Uterus (tissue), 3 donors: ENCODE measurements at regions not wholly inside any gene's neighbourhood (a gene's known extent, or its start where the extent isn't known, plus 50 kb on each side); places are given as distances from the start of the nearest gene placed in this dataset.

Experiments
- DNase-seq, 2 donors: peaks; one replicate each; pipeline ENCODE4 v3.0.0-alpha.2; 2019 to 2020
- H3K27ac ChIP-seq, 2 donors: fragments of 200-600 bp; sonication (generic); 1 replicate in 1 of 2; 2 replicates in 1 of 2; pipeline ENCODE4 v1.5.1; 2016 to 2018
- H3K27me3 ChIP-seq, 2 donors: fragments of 200-600 bp; sonication (generic); one replicate each; pipeline ENCODE4 v1.5.1; 2018 to 2019; ENCODE audit warnings: control low read depth in 1 of 2
- H3K36me3 ChIP-seq, 2 donors: fragments of 200-600 bp; sonication (generic); one replicate each; pipeline ENCODE4 v1.5.1; 2019; ENCODE audit warnings: control low read depth in 1 of 2
- H3K4me1 ChIP-seq, 2 donors: fragments of 200-600 bp; sonication (generic); one replicate each; pipeline ENCODE4 v1.5.1; 2018 to 2019; ENCODE audit warnings: control low read depth in 1 of 2
- H3K4me3 ChIP-seq, 2 donors: fragments of 200-600 bp; sonication (generic); 1 replicate in 1 of 2; 2 replicates in 1 of 2; pipeline ENCODE4 v1.5.1; 2018 to 2019; ENCODE audit warnings: mild to moderate bottlenecking in 1 of 2
- H3K9me3 ChIP-seq, 2 donors: fragments of 200-600 bp; sonication (generic); one replicate each; pipeline ENCODE4 v1.5.1; 2019; ENCODE audit warnings: control low read depth in 1 of 2
- POLR2A ChIP-seq, 2 donors: fragments of 450-650 bp; IDR thresholded peaks; one replicate each; pipeline ENCODE4 v1.6.1; 2016; ENCODE audit warnings: antibody characterized with exemption in 2 of 2, mild to moderate bottlenecking in 1 of 2, moderate library complexity in 1 of 2
- intact Hi-C: fragments of 100-400 bp; cut with DNase I; formaldehyde crosslinking; loops from one replicate; pipeline ENCODE4 v1.15.1; 2023; ENCODE audit warnings: low total_unique reads
- TF ChIP-seq, protein P1 (sequence below), 4 experiments: fragments of 200-600 bp in 2 of 4; fragments of 450-650 bp in 2 of 4; sonication (generic) in 2 of 4; IDR thresholded peaks; one replicate each; pipeline ENCODE4 v1.5.1; 2016 to 2019; ENCODE audit warnings: antibody characterized with exemption in 4 of 4, mild to moderate bottlenecking in 2 of 4, moderate library complexity in 1 of 4
- donor health status: DM: yes; HTN: yes; CAD: no.

DNA sequence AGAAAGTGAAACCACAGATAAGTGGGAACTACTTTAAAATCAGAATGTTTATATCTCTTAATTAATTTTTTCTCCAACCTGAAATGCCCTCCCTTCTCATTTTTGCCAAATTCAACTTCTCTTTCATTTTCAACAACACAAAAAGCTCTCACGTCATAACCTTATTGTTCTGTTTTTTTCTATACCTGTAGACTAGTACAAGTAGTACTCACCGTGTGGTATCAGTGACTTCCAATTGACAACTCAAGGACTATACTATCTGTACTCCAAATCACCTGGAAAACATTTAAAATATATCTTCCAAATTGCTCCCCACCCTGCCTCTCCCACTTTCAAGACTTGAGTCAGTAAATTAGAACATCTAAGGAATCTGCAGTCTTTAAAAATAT is 72.8 kb upstream of the ZNF280D start:
- Histone ChIP-seq H3K4me1 (no peaks in the 10 kb centered on the region), H3K36me3 (no peaks in the 10 kb centered on the region), H3K27ac (peak overlapping the region; percentile 27 to 68), H3K9me3 (no peaks in the 10 kb centered on the region), H3K27me3 (no peaks in the 10 kb centered on the region), H3K4me3 (peak overlapping the region; percentile 13 to 18)
- TF ChIP-seq, protein P1, sequence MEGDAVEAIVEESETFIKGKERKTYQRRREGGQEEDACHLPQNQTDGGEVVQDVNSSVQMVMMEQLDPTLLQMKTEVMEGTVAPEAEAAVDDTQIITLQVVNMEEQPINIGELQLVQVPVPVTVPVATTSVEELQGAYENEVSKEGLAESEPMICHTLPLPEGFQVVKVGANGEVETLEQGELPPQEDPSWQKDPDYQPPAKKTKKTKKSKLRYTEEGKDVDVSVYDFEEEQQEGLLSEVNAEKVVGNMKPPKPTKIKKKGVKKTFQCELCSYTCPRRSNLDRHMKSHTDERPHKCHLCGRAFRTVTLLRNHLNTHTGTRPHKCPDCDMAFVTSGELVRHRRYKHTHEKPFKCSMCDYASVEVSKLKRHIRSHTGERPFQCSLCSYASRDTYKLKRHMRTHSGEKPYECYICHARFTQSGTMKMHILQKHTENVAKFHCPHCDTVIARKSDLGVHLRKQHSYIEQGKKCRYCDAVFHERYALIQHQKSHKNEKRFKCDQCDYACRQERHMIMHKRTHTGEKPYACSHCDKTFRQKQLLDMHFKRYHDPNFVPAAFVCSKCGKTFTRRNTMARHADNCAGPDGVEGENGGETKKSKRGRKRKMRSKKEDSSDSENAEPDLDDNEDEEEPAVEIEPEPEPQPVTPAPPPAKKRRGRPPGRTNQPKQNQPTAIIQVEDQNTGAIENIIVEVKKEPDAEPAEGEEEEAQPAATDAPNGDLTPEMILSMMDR (IDR thresholded peaks at IDR 0.05) = no peak
- no peak for TF ChIP-seq POLR2A (IDR thresholded peaks at IDR 0.05)
- DNase-seq = no peak
- intact Hi-C loops = no loop called here

DNA sequence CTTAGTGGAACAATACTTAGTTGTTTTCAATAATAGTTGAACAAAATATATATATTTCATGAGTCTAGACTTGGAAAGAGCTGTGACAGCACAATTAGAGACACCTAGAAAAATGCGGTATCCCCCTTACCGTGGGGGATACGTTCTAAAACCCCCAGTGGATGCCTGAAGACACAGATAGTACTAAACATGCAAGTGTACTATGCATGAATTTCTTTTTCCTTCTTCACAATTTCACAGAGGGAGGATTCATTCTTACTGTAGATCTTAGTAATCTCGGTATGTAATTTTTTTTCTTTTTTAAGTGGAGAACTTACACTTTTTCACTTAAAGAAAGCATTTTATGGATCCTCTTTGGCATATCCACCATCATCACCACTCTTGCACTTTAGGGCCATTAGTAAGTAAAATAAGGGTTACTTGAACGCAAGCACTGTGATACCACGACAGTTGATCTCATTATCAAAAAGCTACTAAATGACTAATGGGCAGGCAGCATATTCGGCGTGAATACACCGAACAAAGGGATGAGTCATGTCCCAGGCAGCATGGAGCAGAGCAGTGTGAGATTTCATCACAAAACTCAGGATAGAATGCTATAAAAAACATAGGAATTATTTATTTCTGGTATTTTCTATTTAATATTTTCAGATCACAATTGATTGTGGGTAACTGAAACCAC is 72.3 kb upstream of the ZNF280D start:
- H3K4me1 ChIP-seq = no peaks in the 10 kb centered on the region
- no peaks in the 10 kb centered on the region for H3K9me3 ChIP-seq
- no peaks in the 10 kb centered on the region for H3K36me3 ChIP-seq
- intact Hi-C loops = no loop called here
- H3K27me3 ChIP-seq = no peaks in the 10 kb centered on the region
- peak; percentile 27 to 59 for DNase-seq
- H3K4me3 ChIP-seq = peak overlapping the region; percentile 13 to 18
- TF ChIP-seq POLR2A (IDR thresholded peaks at IDR 0.05) = no peak
- TF ChIP-seq, protein P1 (IDR thresholded peaks at IDR 0.05) = no peak
- peak overlapping the region; percentile 27 to 68 for H3K27ac ChIP-seq

DNA sequence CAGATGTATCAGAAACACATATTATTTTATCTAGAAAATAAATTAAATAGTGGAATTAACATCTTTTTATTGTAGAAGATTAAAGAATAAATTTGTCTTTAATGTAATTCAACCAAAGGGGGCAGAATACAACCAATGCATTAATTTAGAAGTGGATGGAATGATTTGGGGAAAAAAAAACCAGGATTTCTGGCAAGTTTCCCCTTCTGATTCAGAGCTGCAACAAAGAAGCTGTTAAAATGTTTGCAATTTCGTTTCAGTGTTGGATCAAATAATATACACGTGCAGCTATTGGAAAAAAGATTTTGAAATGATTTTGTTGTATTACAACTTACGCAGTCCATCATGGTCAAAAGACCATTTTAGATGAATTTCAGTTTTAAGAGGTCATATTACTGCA is 71.6 kb upstream of the ZNF280D start:
- no peaks in the 10 kb centered on the region for H3K36me3 ChIP-seq
- no peaks in the 10 kb centered on the region for H3K27me3 ChIP-seq
- no peaks in the 10 kb centered on the region for H3K9me3 ChIP-seq
- H3K4me1 ChIP-seq = no peaks in the 10 kb centered on the region
- intact Hi-C loops = no loop called here
- TF ChIP-seq POLR2A (IDR thresholded peaks at IDR 0.05) = no peak
- TF ChIP-seq, protein P1 (IDR thresholded peaks at IDR 0.05) = no peak
- H3K4me3 ChIP-seq = no peak overlapping the region
- DNase-seq = no peak
- no peak overlapping the region for H3K27ac ChIP-seq

DNA sequence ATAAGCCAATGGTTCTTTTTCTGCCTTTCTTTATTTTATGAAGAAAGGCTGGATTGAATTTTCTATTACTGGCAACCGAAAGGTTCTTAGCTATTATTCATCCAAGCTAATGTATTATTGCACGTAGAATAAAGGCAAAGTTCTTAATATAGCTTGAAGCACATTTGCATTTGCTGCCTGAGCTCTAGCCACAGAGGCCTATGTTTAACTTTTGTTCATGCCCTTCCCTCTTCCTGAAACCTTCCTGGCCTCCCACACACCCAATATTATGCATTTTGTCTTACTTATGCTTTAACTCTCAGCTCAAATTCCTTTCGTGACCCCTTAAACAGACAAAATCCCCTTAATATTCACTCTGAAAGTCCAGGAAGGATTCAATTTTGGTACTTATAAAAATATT is 71.0 kb upstream of the ZNF280D start:
- Histone ChIP-seq H3K9me3 (no peaks in the 10 kb centered on the region), H3K4me3 (no peak overlapping the region), H3K27ac (no peak overlapping the region), H3K36me3 (no peaks in the 10 kb centered on the region), H3K4me1 (no peaks in the 10 kb centered on the region), H3K27me3 (no peaks in the 10 kb centered on the region)
- no peak for TF ChIP-seq POLR2A (IDR thresholded peaks at IDR 0.05)
- TF ChIP-seq, protein P1 (IDR thresholded peaks at IDR 0.05) = no peak
- intact Hi-C loops = no loop called here
- no peak for DNase-seq

DNA sequence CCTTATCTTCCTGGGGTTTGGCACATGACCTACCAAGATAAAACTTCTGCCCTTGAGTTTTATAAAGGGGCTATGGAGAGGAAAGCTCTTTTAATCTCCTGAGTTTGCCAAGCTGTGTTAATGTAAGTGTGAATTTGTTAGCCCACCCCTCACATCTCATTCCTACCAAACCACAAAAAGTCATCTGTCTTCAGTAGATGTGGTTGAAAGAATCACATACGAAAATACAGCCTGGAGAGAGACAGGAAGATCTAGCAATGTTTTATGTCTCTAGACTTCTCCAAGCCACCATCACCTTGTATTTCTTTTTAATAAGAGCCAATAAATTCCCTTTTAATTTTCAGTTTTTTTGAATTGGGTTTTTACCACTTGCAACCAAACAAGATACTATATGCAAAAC is 68.9 kb upstream of the ZNF280D start:
- DNase-seq = no peak
- H3K27me3 ChIP-seq = no peaks in the 10 kb centered on the region
- H3K9me3 ChIP-seq = no peaks in the 10 kb centered on the region
- H3K4me1 ChIP-seq = no peaks in the 10 kb centered on the region
- H3K36me3 ChIP-seq = no peaks in the 10 kb centered on the region
- TF ChIP-seq, protein P1 (IDR thresholded peaks at IDR 0.05) = no peak
- no peak for TF ChIP-seq POLR2A (IDR thresholded peaks at IDR 0.05)
- H3K4me3 ChIP-seq = no peak overlapping the region
- intact Hi-C loops = no loop called here
- no peak overlapping the region for H3K27ac ChIP-seq
